A673 (cell line): ENCODE measurements at regions not wholly inside any gene's neighbourhood (a gene's known extent, or its start where the extent isn't known, plus 50 kb on each side); places are given as distances from the start of the nearest gene placed in this dataset. TPM values are rescaled to one million over a fixed set of nuclear protein-coding genes. Genes with fewer than 3 reads are reported as not detected.

Source experiments
- BruUV-seq: library from RNA; stranded (reverse); fragments of 400-500 nt; replicated peaks from 2 replicates; lab custom pipeline; 2021; lab: Mats Ljungman, UMichigan
- CTCF ChIA-PET: fragments of 300-600 bp; sonication (Branson Sonifier 250); formaldehyde crosslinking; loops from one replicate; lab custom pipeline; 2022; ENCODE audit warnings: antibody characterized with exemption; lab: Charles Lee
- POLR2A ChIA-PET: fragments of 300-600 bp; sonication (Branson Sonifier 250); formaldehyde crosslinking; loops from one replicate; lab custom pipeline; 2022; ENCODE audit warnings: antibody characterized with exemption; ENCODE audit not compliant: low non-redundant PET; lab: Charles Lee
- DNase-seq: peaks from one replicate; pipeline ENCODE4 v3.0.0-alpha.2; 2015; ENCODE audit warnings: low spot score
- H3K27ac ChIP-seq: fragments of 200-600 bp; sonication (generic); 2 replicates; pipeline ENCODE4 v1.5.1; 2016; ENCODE audit warnings: mixed run types, low read depth, mild to moderate bottlenecking, mixed read lengths, antibody characterized with exemption, low read length; ENCODE audit not compliant: poor library complexity, severe bottlenecking
- H3K27me3 ChIP-seq: fragments of 200-600 bp; sonication (generic); replicated peaks from 2 replicates; pipeline ENCODE4 v1.6.1; 2017; ENCODE audit warnings: mixed run types, low read depth, mild to moderate bottlenecking, mixed read lengths, antibody characterized with exemption, low read length; ENCODE audit not compliant: insufficient read depth, poor library complexity
- H3K36me3 ChIP-seq: fragments of 200-600 bp; sonication (generic); 2 replicates; pipeline ENCODE4 v1.6.1; 2016; ENCODE audit warnings: mixed run types, mild to moderate bottlenecking, mixed read lengths, antibody characterized with exemption, low read length; ENCODE audit not compliant: insufficient read depth, poor library complexity, severe bottlenecking
- H3K4me1 ChIP-seq: fragments of 200-600 bp; sonication (generic); 2 replicates; pipeline ENCODE4 v1.6.1; 2017; ENCODE audit warnings: mixed run types, mild to moderate bottlenecking, mixed read lengths, antibody characterized with exemption, low read length; ENCODE audit not compliant: insufficient read depth, poor library complexity, severe bottlenecking
- H3K4me3 ChIP-seq: fragments of 200-600 bp; sonication (generic); 2 replicates; pipeline ENCODE4 v1.5.1; 2016; ENCODE audit warnings: low read depth, mixed run types, mild to moderate bottlenecking, mixed read lengths, low read length; ENCODE audit not compliant: poor library complexity, severe bottlenecking
- H3K9me3 ChIP-seq: fragments of 200-600 bp; sonication (generic); 2 replicates; pipeline ENCODE4 v1.6.1; 2016; ENCODE audit warnings: mixed run types, low read depth, mild to moderate bottlenecking, mixed read lengths, antibody characterized with exemption, low read length; ENCODE audit not compliant: poor library complexity, severe bottlenecking
- CTCF ChIP-seq: fragments of 300-800, 200-600 bp; sonication (generic); conservative IDR thresholded peaks from 2 replicates; pipeline ENCODE4 v1.5.1; 2017; ENCODE audit warnings: low read depth, mild to moderate bottlenecking, antibody characterized with exemption, low read length, moderate library complexity, mixed read lengths
- EZH2 ChIP-seq: fragments of 200-600 bp; sonication (generic); IDR thresholded peaks from 2 replicates; pipeline ENCODE4 v1.6.1; 2017; ENCODE audit warnings: borderline replicate concordance, low read depth, mild to moderate bottlenecking, mixed read lengths, antibody characterized with exemption, low read length; ENCODE audit not compliant: poor library complexity, severe bottlenecking
- intact Hi-C: fragments of 100-400 bp; cut with micrococcal nuclease; formaldehyde crosslinking; loops from one replicate; pipeline ENCODE4 v1.10.0; 2022; ENCODE audit not compliant: unreplicated experiment
- microRNA-seq: library from miRNA; unstranded; fragments of <30 nt; microRNA quantifications from one replicate; pipeline ENCODE4 v1.2.0, GENCODE V29; 2021

- peaks cover 11% of the 10 kb centered on the region for H3K27me3 ChIP-seq
- no peaks in the 10 kb centered on the region for H3K9me3 ChIP-seq
- ChIA-PET POLR2A (no interaction called here), CTCF (no interaction called here)
- no peak overlapping the region for H3K27ac ChIP-seq
- intact Hi-C loops: no loop called here
- no peaks in the 10 kb centered on the region for H3K4me1 ChIP-seq
- H3K4me3 ChIP-seq: no peak overlapping the region
- no peak for DNase-seq
- BruUV-seq: no TSS peak
- no peaks in the 10 kb centered on the region for H3K36me3 ChIP-seq
- no peak for TF ChIP-seq EZH2
- no peak for TF ChIP-seq CTCF
Measured at GRCh38 chrX:6283826-6284225, 55.2 kb upstream of the NLGN4X start.

GRCh38 chrX:6279277-6279909 lies 50.7 kb upstream of the NLGN4X start:
- no peak for DNase-seq
- H3K9me3 ChIP-seq: no peaks in the 10 kb centered on the region
- H3K4me3 ChIP-seq: no peak overlapping the region
- peaks cover 11% of the 10 kb centered on the region for H3K27me3 ChIP-seq
- intact Hi-C loops: no loop called here
- TF ChIP-seq EZH2 (no peak), CTCF (no peak)
- no peaks in the 10 kb centered on the region for H3K4me1 ChIP-seq
- no TSS peak for BruUV-seq
- ChIA-PET POLR2A (no interaction called here), CTCF (no interaction called here)
- H3K36me3 ChIP-seq: no peaks in the 10 kb centered on the region
- H3K27ac ChIP-seq: no peak overlapping the region

Small RNAs in the stretch of these regions (microRNA-seq; reads per million reads assigned to microRNA genes)
- not detected for gene MIR4770
